ENCODE measurements at regions not wholly inside any gene's neighbourhood (a gene's known extent, or its start where the extent isn't known, plus 50 kb on each side); places are given as distances from the start of the nearest gene placed in this dataset.

GRCh38 chr6:113648698-113649097 is 208.4 kb upstream of the MARCKS start:
- Histone ChIP-seq H3K4me3 (replicated peaks; ENCODE audit: insufficient read depth, low read length) (no peak overlapping the region), H3K27me3 (ENCODE audit: insufficient read depth, poor library complexity, severe bottlenecking) (no peaks in the 10 kb centered on the region), H3K27ac (replicated peaks) (peak overlapping the region; percentile 40)
- no peak for DNase-seq (ENCODE audit: low read depth in 1 of 2, low spot score in 1 of 2)
- TF ChIP-seq GABPA (IDR thresholded peaks at IDR 0.05; ENCODE audit: low read depth) (no peak), POLR2AphosphoS5 (IDR thresholded peaks at IDR 0.05; ENCODE audit: low read depth) (no peak), CTCF (IDR thresholded peaks at IDR 0.05; ENCODE audit: insufficient read depth, low read length) (no peak), REST (IDR thresholded peaks at IDR 0.05; ENCODE audit: insufficient replicate concordance, low read depth) (no peak), SPI1 (IDR thresholded peaks at IDR 0.05; ENCODE audit: borderline replicate concordance, low read depth) (no peak)

GRCh38 chr6:113649276-113649675 is 207.9 kb upstream of the MARCKS start:
- Histone ChIP-seq H3K27me3 (ENCODE audit: insufficient read depth, poor library complexity, severe bottlenecking) (no peaks in the 10 kb centered on the region), H3K4me3 (replicated peaks; ENCODE audit: insufficient read depth, low read length) (no peak overlapping the region), H3K27ac (replicated peaks) (peak overlapping the region; percentile 40)
- DNase-seq (ENCODE audit: low read depth in 1 of 2, low spot score in 1 of 2), result peak in 1 of 2 experiments; percentile 61
- TF ChIP-seq CTCF (IDR thresholded peaks at IDR 0.05; ENCODE audit: insufficient read depth, low read length), result no peak
- no peak for TF ChIP-seq POLR2AphosphoS5 (IDR thresholded peaks at IDR 0.05; ENCODE audit: low read depth)
- no peak for TF ChIP-seq SPI1 (IDR thresholded peaks at IDR 0.05; ENCODE audit: borderline replicate concordance, low read depth)
- no peak for TF ChIP-seq REST (IDR thresholded peaks at IDR 0.05; ENCODE audit: insufficient replicate concordance, low read depth)
- TF ChIP-seq GABPA (IDR thresholded peaks at IDR 0.05; ENCODE audit: low read depth), result no peak

GRCh38 chr6:113649880-113650609 is 207.1 kb upstream of the MARCKS start:
- Histone ChIP-seq H3K27ac (replicated peaks) (no peak overlapping the region; the same call in 1 of the 2 replicates), H3K27me3 (ENCODE audit: insufficient read depth, poor library complexity, severe bottlenecking) (no peaks in the 10 kb centered on the region), H3K4me3 (replicated peaks; ENCODE audit: insufficient read depth, low read length) (no peak overlapping the region)
- no peak for TF ChIP-seq GABPA (IDR thresholded peaks at IDR 0.05; ENCODE audit: low read depth)
- no peak for TF ChIP-seq SPI1 (IDR thresholded peaks at IDR 0.05; ENCODE audit: borderline replicate concordance, low read depth)
- no peak for TF ChIP-seq REST (IDR thresholded peaks at IDR 0.05; ENCODE audit: insufficient replicate concordance, low read depth)
- no peak for TF ChIP-seq POLR2AphosphoS5 (IDR thresholded peaks at IDR 0.05; ENCODE audit: low read depth)
- no peak for TF ChIP-seq CTCF (IDR thresholded peaks at IDR 0.05; ENCODE audit: insufficient read depth, low read length)
- DNase-seq (ENCODE audit: low read depth in 1 of 2, low spot score in 1 of 2), result no peak
